PC-3 (cell line): ENCODE measurements at regions not wholly inside any gene's neighbourhood (a gene's known extent, or its start where the extent isn't known, plus 50 kb on each side); places are given as distances from the start of the nearest gene placed in this dataset.

Experiments
- ATAC-seq: fragments of 200-7000 bp; cut with Tn5 transposase; 2 replicates; pipeline ENCODE4 v1.9.1; 2020; ENCODE audit warnings: mild to moderate bottlenecking, moderate library complexity
- BruUV-seq: library from RNA; stranded (reverse); fragments of 400-500 nt; replicated peaks from 2 replicates; lab custom pipeline; 2021; lab: Mats Ljungman, UMichigan
- CTCF ChIA-PET: fragments of 300-600 bp; sonication (Branson Sonifier 250); formaldehyde crosslinking; loops from one replicate; lab custom pipeline; 2022; ENCODE audit warnings: antibody characterized with exemption; lab: Charles Lee
- POLR2A ChIA-PET: fragments of 300-600 bp; sonication (Branson Sonifier 250); formaldehyde crosslinking; loops from one replicate; lab custom pipeline; 2022; ENCODE audit warnings: antibody characterized with exemption; ENCODE audit not compliant: unreplicated experiment; lab: Charles Lee
- DNase-seq: peaks from one replicate; pipeline ENCODE4 v3.0.0-alpha.2; 2015
- H2AFZ ChIP-seq: fragments of 300-600 bp; sonication (generic); 2 replicates; pipeline ENCODE4 v1.6.0; 2016; ENCODE audit warnings: antibody characterized with exemption, low read length
- H3F3A ChIP-seq: fragments of 300-600 bp; sonication (generic); one replicate; pipeline ENCODE4 v1.6.0; 2017; ENCODE audit warnings: antibody characterized with exemption, low read length, control low read depth, mild to moderate bottlenecking; ENCODE audit not compliant: unreplicated experiment
- H3K27ac ChIP-seq: fragments of 300-600 bp; sonication (generic); 2 replicates; pipeline ENCODE4 v1.5.1; 2016; ENCODE audit warnings: mild to moderate bottlenecking, low read length
- H3K27me3 ChIP-seq: fragments of 300-600 bp; sonication (generic); 2 replicates; pipeline ENCODE4 v1.6.1; 2016; ENCODE audit warnings: low read length, mixed read lengths
- H3K36me3 ChIP-seq: fragments of 300-600 bp; sonication (generic); 2 replicates; pipeline ENCODE4 v1.6.1; 2016; ENCODE audit warnings: low read depth, mixed run types, low read length, mixed read lengths
- H3K4me1 ChIP-seq: fragments of 300-600 bp; sonication (generic); 2 replicates; pipeline ENCODE4 v1.5.1; 2016; ENCODE audit warnings: low read length; ENCODE audit not compliant: insufficient read depth
- H3K4me2 ChIP-seq: fragments of 300-600 bp; sonication (generic); 2 replicates; pipeline ENCODE4 v1.6.0; 2016; ENCODE audit warnings: low read length
- H3K4me3 ChIP-seq: fragments of 300-600 bp; sonication (generic); 2 replicates; pipeline ENCODE4 v1.5.1; 2016; ENCODE audit warnings: mild to moderate bottlenecking, low read length, mixed read lengths
- H3K79me2 ChIP-seq: fragments of 300-600 bp; sonication (generic); 2 replicates; pipeline ENCODE4 v1.6.1; 2017; ENCODE audit warnings: low read length, mixed read lengths
- H3K9ac ChIP-seq: fragments of 300-600 bp; sonication (generic); 2 replicates; pipeline ENCODE4 v1.6.0; 2016; ENCODE audit warnings: mild to moderate bottlenecking, low read length
- H3K9me2 ChIP-seq: fragments of 300-600 bp; sonication (generic); replicated peaks from 2 replicates; pipeline ENCODE4 v1.6.1; 2016; ENCODE audit warnings: mixed run types, low read length, mixed read lengths
- H3K9me3 ChIP-seq: fragments of 300-600 bp; sonication (generic); 2 replicates; pipeline ENCODE4 v1.6.1; 2016; ENCODE audit warnings: low read length, mixed read lengths
- H4K20me1 ChIP-seq: fragments of 300-600 bp; sonication (generic); 2 replicates; pipeline ENCODE4 v1.6.1; 2016; ENCODE audit warnings: low read length, mixed read lengths
- CTCF ChIP-seq: fragments of 300-600 bp; sonication (generic); conservative IDR thresholded peaks from 2 replicates; pipeline ENCODE4 v1.5.1; 2017; ENCODE audit warnings: antibody characterized with exemption, low read depth, mild to moderate bottlenecking, low read length
- EZH2 ChIP-seq: fragments of 300-600 bp; sonication (generic); IDR thresholded peaks from one replicate; pipeline ENCODE4 v1.6.1; 2017; ENCODE audit warnings: antibody characterized with exemption, mild to moderate bottlenecking, low read length; ENCODE audit not compliant: unreplicated experiment
- EZH2phosphoT487 ChIP-seq: fragments of 300-600 bp; sonication (generic); IDR thresholded peaks from 2 replicates; pipeline ENCODE4 v1.6.1; 2018; ENCODE audit warnings: mild to moderate bottlenecking, antibody characterized with exemption, low read length, borderline replicate concordance
- intact Hi-C: fragments of 100-400 bp; cut with micrococcal nuclease; formaldehyde crosslinking; loops from 2 replicates; pipeline ENCODE4 v1.9.0; 2023

- Histone ChIP-seq H3K27me3 (no peaks in the 10 kb centered on the region), H3K4me1 (peaks cover 4% of the 10 kb centered on the region; the same call in 1 of the 2 replicates), H3K27ac (no peak overlapping the region), H3K9ac (no peak overlapping the region), H3K4me2 (no peak overlapping the region), H3K9me2 (no peaks in the 10 kb centered on the region), H3K36me3 (no peaks in the 10 kb centered on the region), H4K20me1 (no peaks in the 10 kb centered on the region), H3F3A (no peaks in the 10 kb centered on the region), H3K79me2 (no peaks in the 10 kb centered on the region), H3K4me3 (no peak overlapping the region), H2AFZ (no peak overlapping the region), H3K9me3 (no peaks in the 10 kb centered on the region)
- BruUV-seq, result no TSS peak
- intact Hi-C loops, result no loop called here
- POLR2A ChIA-PET, result no interaction called here
- DNase-seq (peak; percentile 22), ATAC-seq (no peak)
- CTCF ChIA-PET, result interaction anchor here (0.7 kb wide), 1 partner anchor 159 kb away, joined by 9 read pairs; no protein-coding TSS in a partner anchor
- no peak for TF ChIP-seq EZH2
- no peak for TF ChIP-seq CTCF
- TF ChIP-seq EZH2phosphoT487, result no peak
Observed at GRCh38 chr6:134802426-134803058, 147.4 kb downstream of the ALDH8A1 start.

DNA sequence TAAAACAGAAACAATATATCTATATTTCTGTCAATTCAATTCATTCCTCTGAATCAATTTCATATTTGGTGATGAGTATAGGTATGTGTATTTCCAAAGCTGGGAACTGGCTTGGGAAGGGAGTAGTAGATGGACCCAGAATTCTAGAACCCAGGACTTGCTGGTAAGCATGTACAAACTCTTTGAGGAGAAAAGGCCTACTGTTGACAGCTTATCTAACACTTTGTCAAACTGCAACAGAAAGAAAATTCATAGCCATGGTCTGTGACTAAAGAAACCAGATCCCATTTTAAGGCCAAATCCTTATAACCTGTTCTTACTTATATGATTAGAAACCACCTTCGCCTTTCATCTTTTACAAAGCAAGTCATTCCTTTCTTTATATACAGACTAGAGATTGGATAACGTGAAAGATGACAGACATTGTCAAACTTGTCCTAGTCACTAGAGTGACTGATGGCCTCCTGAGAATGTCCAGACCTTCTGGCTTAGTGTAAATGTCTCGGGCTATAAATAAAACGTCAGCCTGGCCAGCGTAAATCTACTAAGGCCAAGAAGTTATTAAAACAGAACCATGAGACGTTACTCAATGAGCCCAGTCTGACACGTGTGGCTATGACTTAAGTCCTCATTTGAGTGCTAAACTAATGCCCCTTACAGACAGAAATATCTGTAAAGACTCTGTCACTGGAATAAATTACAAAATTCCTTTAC, 152.3 kb downstream of the ALDH8A1 start:
- no peak overlapping the region for H3K4me3 ChIP-seq
- H3K4me1 ChIP-seq, result peaks cover 3% of the 10 kb centered on the region; the same call in 1 of the 2 replicates
- no peaks in the 10 kb centered on the region for H4K20me1 ChIP-seq
- no peaks in the 10 kb centered on the region for H3K9me3 ChIP-seq
- TF ChIP-seq CTCF (no peak), EZH2phosphoT487 (no peak), EZH2 (no peak)
- H3K27me3 ChIP-seq, result no peaks in the 10 kb centered on the region
- ChIA-PET POLR2A (no interaction called here), CTCF (no interaction called here)
- H3K9ac ChIP-seq, result no peak overlapping the region
- no peaks in the 10 kb centered on the region for H3K36me3 ChIP-seq
- no peak overlapping the region for H3K27ac ChIP-seq
- intact Hi-C loops, result no loop called here
- no peaks in the 10 kb centered on the region for H3K79me2 ChIP-seq
- no peak for ATAC-seq
- H3F3A ChIP-seq, result no peaks in the 10 kb centered on the region
- H3K4me2 ChIP-seq, result no peak overlapping the region
- no peaks in the 10 kb centered on the region for H3K9me2 ChIP-seq
- no peak for DNase-seq
- no peak overlapping the region for H2AFZ ChIP-seq
- no TSS peak for BruUV-seq

DNA sequence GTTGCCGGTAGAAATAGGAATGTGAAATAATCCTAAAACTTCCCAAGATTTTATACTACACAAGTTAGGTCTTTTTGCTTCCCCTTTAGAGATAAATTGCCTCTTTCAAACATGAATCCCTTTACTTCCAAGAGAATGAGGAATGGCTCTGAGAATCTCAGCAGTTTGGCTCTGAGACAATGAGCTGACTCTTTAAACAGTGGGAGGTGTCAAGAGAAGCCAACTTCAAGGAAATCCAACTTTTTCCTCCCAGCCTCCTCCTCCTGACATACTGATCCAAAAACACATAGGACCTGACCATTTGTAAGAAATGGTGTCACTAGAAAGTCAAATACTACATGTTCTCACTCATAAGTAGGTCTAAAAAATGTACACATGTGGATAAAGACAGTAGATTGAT, 154.2 kb downstream of the ALDH8A1 start:
- no peaks in the 10 kb centered on the region for H3K4me1 ChIP-seq
- no peak for ATAC-seq
- no peak overlapping the region for H3K4me2 ChIP-seq
- H3K27me3 ChIP-seq, result no peaks in the 10 kb centered on the region
- DNase-seq, result no peak
- H3K9me2 ChIP-seq, result no peaks in the 10 kb centered on the region
- H3K36me3 ChIP-seq, result no peaks in the 10 kb centered on the region
- no peaks in the 10 kb centered on the region for H3K79me2 ChIP-seq
- ChIA-PET POLR2A (no interaction called here), CTCF (no interaction called here)
- TF ChIP-seq CTCF (no peak), EZH2phosphoT487 (no peak), EZH2 (no peak)
- intact Hi-C loops, result no loop called here
- BruUV-seq, result no TSS peak
- no peaks in the 10 kb centered on the region for H3K9me3 ChIP-seq
- H3F3A ChIP-seq, result no peaks in the 10 kb centered on the region
- no peak overlapping the region for H3K4me3 ChIP-seq
- H3K9ac ChIP-seq, result no peak overlapping the region
- H3K27ac ChIP-seq, result no peak overlapping the region
- no peaks in the 10 kb centered on the region for H4K20me1 ChIP-seq
- H2AFZ ChIP-seq, result no peak overlapping the region
